ENCODE measurements at regions not wholly inside any gene's neighbourhood (a gene's known extent, or its start where the extent isn't known, plus 50 kb on each side); places are given as distances from the start of the nearest gene placed in this dataset.

DNA sequence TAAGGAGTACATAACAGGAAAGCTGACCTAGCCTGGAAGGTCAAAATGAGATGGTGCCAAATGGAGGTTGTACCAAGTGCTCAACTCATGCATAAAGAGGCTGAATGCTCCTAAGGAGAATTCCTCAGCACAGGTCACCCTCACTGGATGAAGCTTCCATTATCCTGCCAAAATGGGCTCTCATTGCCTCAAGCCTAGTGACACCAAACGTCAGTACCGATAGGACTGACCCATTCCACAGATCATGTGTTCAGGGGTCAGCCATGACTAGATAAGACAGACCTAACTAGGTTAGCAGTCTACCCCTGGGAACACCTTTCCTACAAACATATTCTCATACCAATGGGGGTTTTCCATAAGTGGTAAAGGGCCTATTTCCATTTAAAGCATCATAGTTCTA is 160.7 kb downstream of the MEX3B start:
- TF ChIP-seq, protein P1, sequence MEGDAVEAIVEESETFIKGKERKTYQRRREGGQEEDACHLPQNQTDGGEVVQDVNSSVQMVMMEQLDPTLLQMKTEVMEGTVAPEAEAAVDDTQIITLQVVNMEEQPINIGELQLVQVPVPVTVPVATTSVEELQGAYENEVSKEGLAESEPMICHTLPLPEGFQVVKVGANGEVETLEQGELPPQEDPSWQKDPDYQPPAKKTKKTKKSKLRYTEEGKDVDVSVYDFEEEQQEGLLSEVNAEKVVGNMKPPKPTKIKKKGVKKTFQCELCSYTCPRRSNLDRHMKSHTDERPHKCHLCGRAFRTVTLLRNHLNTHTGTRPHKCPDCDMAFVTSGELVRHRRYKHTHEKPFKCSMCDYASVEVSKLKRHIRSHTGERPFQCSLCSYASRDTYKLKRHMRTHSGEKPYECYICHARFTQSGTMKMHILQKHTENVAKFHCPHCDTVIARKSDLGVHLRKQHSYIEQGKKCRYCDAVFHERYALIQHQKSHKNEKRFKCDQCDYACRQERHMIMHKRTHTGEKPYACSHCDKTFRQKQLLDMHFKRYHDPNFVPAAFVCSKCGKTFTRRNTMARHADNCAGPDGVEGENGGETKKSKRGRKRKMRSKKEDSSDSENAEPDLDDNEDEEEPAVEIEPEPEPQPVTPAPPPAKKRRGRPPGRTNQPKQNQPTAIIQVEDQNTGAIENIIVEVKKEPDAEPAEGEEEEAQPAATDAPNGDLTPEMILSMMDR (IDR thresholded peaks at IDR 0.05): no peak
- TF ChIP-seq EZH2 (IDR thresholded peaks at IDR 0.05) (no peak), EZH2phosphoT487 (IDR thresholded peaks at IDR 0.05) (no peak)

Data from neural progenitor cell (in vitro differentiated cells).